Neutrophil (primary cell): ENCODE measurements at regions not wholly inside any gene's neighbourhood (a gene's known extent, or its start where the extent isn't known, plus 50 kb on each side); places are given as distances from the start of the nearest gene placed in this dataset.

Experiments used
- H3K27ac ChIP-seq: fragments of 200-600 bp; sonication (generic); 2 replicates; pipeline ENCODE4 v1.5.1; 2016; ENCODE audit warnings: mild to moderate bottlenecking, moderate library complexity
- H3K27me3 ChIP-seq: fragments of 200-600 bp; sonication (generic); 2 replicates; pipeline ENCODE4 v1.6.0; 2016; ENCODE audit warnings: mild to moderate bottlenecking
- H3K36me3 ChIP-seq: fragments of 200-600 bp; sonication (generic); 2 replicates; pipeline ENCODE4 v1.5.1; 2017
- H3K4me1 ChIP-seq, 2 experiments: fragments of 200-600 bp in 1 of 2; sonication (generic) in 1 of 2; 1 replicate in 1 of 2; 2 replicates in 1 of 2; pipeline versions ENCODE4 v1.5.1 to v1.6.1; 2013 to 2016; ENCODE audit warnings: low read depth in 1 of 2, low read length in 1 of 2, mild to moderate bottlenecking in 1 of 2, moderate library complexity in 1 of 2; ENCODE audit not compliant: control insufficient read depth in 1 of 2, insufficient read depth in 1 of 2
- H3K4me3 ChIP-seq, 2 experiments: fragments of 200-600 bp in 1 of 2; sonication (generic) in 1 of 2; 1 replicate in 1 of 2; 2 replicates in 1 of 2; pipeline ENCODE4 v1.5.1; 2013 to 2016; ENCODE audit warnings: low read depth in 1 of 2, low read length in 1 of 2, mild to moderate bottlenecking in 1 of 2, moderate library complexity in 1 of 2
- H3K9me3 ChIP-seq: fragments of 200-600 bp; sonication (generic); 2 replicates; pipeline ENCODE4 v1.5.1; 2016
- CTCF ChIP-seq: fragments of 200-600 bp; sonication (generic); IDR thresholded peaks from 2 replicates; pipeline ENCODE4 v1.5.1; 2016; ENCODE audit warnings: antibody characterized with exemption

GRCh38 chr1:57897581-57897980 is 473.7 kb upstream of the DAB1 start:
- no peak for TF ChIP-seq CTCF
- H3K9me3 ChIP-seq: no peaks in the 10 kb centered on the region
- no peaks in the 10 kb centered on the region for H3K4me1 ChIP-seq

GRCh38 chr1:57894315-57894714 is 470.5 kb upstream of the DAB1 start:
- Histone ChIP-seq H3K27me3 (no peaks in the 10 kb centered on the region), H3K4me1 (no peaks in the 10 kb centered on the region), H3K27ac (no peak overlapping the region), H3K36me3 (no peaks in the 10 kb centered on the region), H3K4me3 (no peak overlapping the region), H3K9me3 (no peaks in the 10 kb centered on the region)
- TF ChIP-seq CTCF: no peak

More at GRCh38 chr1:57897581-57897980, 473.7 kb upstream of the DAB1 start:
- no peaks in the 10 kb centered on the region for H3K27me3 ChIP-seq
- no peak overlapping the region for H3K4me3 ChIP-seq
- no peak overlapping the region for H3K27ac ChIP-seq
- no peaks in the 10 kb centered on the region for H3K36me3 ChIP-seq

- Histone ChIP-seq H3K4me1 (no peaks in the 10 kb centered on the region), H3K4me3 (no peak overlapping the region), H3K36me3 (no peaks in the 10 kb centered on the region), H3K27ac (no peak overlapping the region), H3K9me3 (no peaks in the 10 kb centered on the region), H3K27me3 (no peaks in the 10 kb centered on the region)
- TF ChIP-seq CTCF: no peak
These were observed 465.9 kb upstream of the DAB1 start for GRCh38 chr1:57889676-57890320.

GRCh38 chr1:57887964-57888491 is 464.2 kb upstream of the DAB1 start:
- Histone ChIP-seq H3K27me3 (no peaks in the 10 kb centered on the region), H3K27ac (no peak overlapping the region), H3K9me3 (no peaks in the 10 kb centered on the region), H3K4me3 (no peak overlapping the region), H3K4me1 (no peaks in the 10 kb centered on the region), H3K36me3 (no peaks in the 10 kb centered on the region)
- TF ChIP-seq CTCF: no peak

- TF ChIP-seq CTCF: no peak
- Histone ChIP-seq H3K36me3 (no peaks in the 10 kb centered on the region), H3K9me3 (no peaks in the 10 kb centered on the region), H3K4me1 (no peaks in the 10 kb centered on the region), H3K27me3 (no peaks in the 10 kb centered on the region), H3K27ac (no peak overlapping the region), H3K4me3 (no peak overlapping the region)
These were observed 462.5 kb upstream of the DAB1 start for GRCh38 chr1:57886376-57886775.
